GM12878 (cell line): ENCODE measurements at regions not wholly inside any gene's neighbourhood (a gene's known extent, or its start where the extent isn't known, plus 50 kb on each side); places are given as distances from the start of the nearest gene placed in this dataset.

Source experiments
- ATAC-seq: fragments of 200-7000 bp; cut with Tn5 transposase; 3 replicates; pipeline ENCODE4 v1.9.1; 2020; ENCODE audit warnings: mild to moderate bottlenecking, moderate library complexity
- BruUV-seq: library from RNA; stranded (reverse); fragments of 400-500 nt; replicated peaks from 2 replicates; lab custom pipeline; 2021; lab: Mats Ljungman, UMichigan
- CTCF ChIA-PET: fragments of 300-600 bp; sonication (Branson Sonifier 250); formaldehyde crosslinking; extraction: SDS; loops from one replicate; lab custom pipeline; 2021; ENCODE audit warnings: inconsistent platforms; lab: Yijun Ruan, JAX
- POLR2A ChIA-PET: fragments of 350-600 bp; formaldehyde crosslinking; extraction: SDS; loops from one replicate; lab custom pipeline; 2021; ENCODE audit warnings: inconsistent platforms; lab: Charles Lee
- RAD21 ChIA-PET: fragments of 300-600 bp; sonication (Branson Sonifier 250); formaldehyde crosslinking; loops from one replicate; lab custom pipeline; 2023; ENCODE audit warnings: antibody characterized with exemption; ENCODE audit not compliant: unreplicated experiment; lab: Charles Lee
- SMC1A ChIA-PET: fragments of 300-600 bp; sonication (Branson Sonifier 250); formaldehyde crosslinking; loops from one replicate; lab custom pipeline; 2023; ENCODE audit not compliant: unreplicated experiment, uncharacterized antibody; lab: Charles Lee
- DNase-seq: peaks from one replicate; pipeline ENCODE4 v3.0.0-alpha.2; 2011; ENCODE audit warnings: low read depth, low spot score
- FAIRE-seq: peaks from 3 replicates; lab custom pipeline; 2011; peaks lifted over from hg19 to GRCh38; lab: Jason Lieb, UNC
- H2AFZ ChIP-seq: 2 replicates; pipeline ENCODE4 v1.6.0; 2011; ENCODE audit warnings: low read depth, low read length, control low read depth; ENCODE audit not compliant: control insufficient read depth
- H3K27ac ChIP-seq: 2 replicates; pipeline ENCODE4 v1.5.1; 2011; ENCODE audit warnings: control low read depth; ENCODE audit not compliant: control insufficient read depth, insufficient read depth
- H3K27me3 ChIP-seq, 2 experiments: replicated peaks in 1 of 2; 2 replicates each; pipeline versions ENCODE4 v1.6.0 to v1.6.1; 2011; ENCODE audit warnings: low read length in 1 of 2; ENCODE audit not compliant: control insufficient read depth in 2 of 2, insufficient read depth in 2 of 2
- H3K36me3 ChIP-seq, 2 experiments: 2 replicates each; pipeline ENCODE4 v1.5.1; 2011; ENCODE audit warnings: low read length in 1 of 2; ENCODE audit not compliant: control insufficient read depth in 2 of 2, insufficient read depth in 2 of 2
- H3K4me1 ChIP-seq: 2 replicates; pipeline ENCODE4 v1.6.1; 2011; ENCODE audit warnings: mild to moderate bottlenecking, low read length, moderate library complexity, mixed read lengths; ENCODE audit not compliant: control insufficient read depth, insufficient read depth
- H3K4me2 ChIP-seq: 2 replicates; pipeline ENCODE4 v1.6.0; 2011; ENCODE audit warnings: control low read depth; ENCODE audit not compliant: control insufficient read depth, insufficient read depth
- H3K4me3 ChIP-seq: fragments of 200-600 bp; sonication (generic); 2 replicates; pipeline ENCODE4 v1.5.1; 2016
- H3K79me2 ChIP-seq: 2 replicates; pipeline ENCODE4 v1.6.0; 2011; ENCODE audit warnings: low read length; ENCODE audit not compliant: control insufficient read depth, insufficient read depth
- H3K9ac ChIP-seq: 2 replicates; pipeline ENCODE4 v1.8.0; 2011; ENCODE audit warnings: low read length, control low read depth, mixed read lengths; ENCODE audit not compliant: control insufficient read depth, insufficient read depth
- H3K9me3 ChIP-seq: replicated peaks from 3 replicates; pipeline ENCODE4 v1.5.1; 2011; ENCODE audit warnings: mild to moderate bottlenecking, low read length; ENCODE audit not compliant: control insufficient read depth, insufficient read depth
- H4K20me1 ChIP-seq: 2 replicates; pipeline ENCODE4 v1.6.0; 2011; ENCODE audit not compliant: control insufficient read depth, insufficient read depth
- ATF7 ChIP-seq: fragments of 450-650 bp; IDR thresholded peaks from 2 replicates; pipeline ENCODE4 v1.6.1; 2016; ENCODE audit warnings: low read depth, mild to moderate bottlenecking
- BACH1 ChIP-seq: fragments of 450-650 bp; IDR thresholded peaks from 2 replicates; pipeline ENCODE4 v1.6.1; 2017; ENCODE audit warnings: mild to moderate bottlenecking, borderline replicate concordance
- DPF2 ChIP-seq: fragments of 450-650 bp; IDR thresholded peaks from 2 replicates; pipeline ENCODE4 v1.6.1; 2017; ENCODE audit warnings: mild to moderate bottlenecking
- EGR1 ChIP-seq, 2 experiments: IDR thresholded peaks; 1 replicate in 1 of 2; 2 replicates in 1 of 2; pipeline ENCODE4 v1.6.1; 2011 to 2012; ENCODE audit warnings: low read depth in 2 of 2, low read length in 2 of 2, borderline replicate concordance in 1 of 2, mild to moderate bottlenecking in 1 of 2, moderate library complexity in 1 of 2
- FOXK2 ChIP-seq: fragments of 450-650 bp; IDR thresholded peaks from 2 replicates; pipeline ENCODE4 v1.6.1; 2017; ENCODE audit warnings: mild to moderate bottlenecking, moderate library complexity
- FOXM1 ChIP-seq: IDR thresholded peaks from 2 replicates; pipeline ENCODE4 v1.6.1; 2012; ENCODE audit warnings: low read depth, mild to moderate bottlenecking, inconsistent platforms, low read length, moderate library complexity
- GABPA ChIP-seq: IDR thresholded peaks from 2 replicates; pipeline ENCODE4 v1.6.1; 2014; ENCODE audit warnings: antibody characterized with exemption, low read depth, mild to moderate bottlenecking, inconsistent platforms
- IKZF1 ChIP-seq: fragments of 450-650 bp; conservative IDR thresholded peaks from 2 replicates; pipeline ENCODE4 v1.6.1; 2017; ENCODE audit warnings: antibody characterized with exemption, mild to moderate bottlenecking
- KAT2A ChIP-seq: conservative IDR thresholded peaks from 2 replicates; pipeline ENCODE4 v1.6.1; 2011; ENCODE audit warnings: low read depth, low read length; ENCODE audit not compliant: control insufficient read depth
- PAX8 ChIP-seq: fragments of 450-650 bp; IDR thresholded peaks from 2 replicates; pipeline ENCODE4 v1.6.1; 2017; ENCODE audit warnings: mild to moderate bottlenecking, moderate library complexity
- RAD51 ChIP-seq: fragments of 450-650 bp; IDR thresholded peaks from 2 replicates; pipeline ENCODE4 v1.6.1; 2016; ENCODE audit warnings: moderate library complexity, mild to moderate bottlenecking, inconsistent platforms
- SPI1 ChIP-seq: IDR thresholded peaks from 2 replicates; pipeline ENCODE4 v1.6.1; 2011; ENCODE audit warnings: low read depth, mild to moderate bottlenecking, low read length, moderate library complexity, borderline replicate concordance; ENCODE audit not compliant: insufficient read depth
- ZNF24 ChIP-seq: fragments of 450-650 bp; IDR thresholded peaks from 2 replicates; pipeline ENCODE4 v1.6.1; 2017; ENCODE audit warnings: antibody characterized with exemption, mild to moderate bottlenecking
- WGBS: methylation state at CpG from one replicate; pipeline ENCODE4 v1.1.6; 2016; ENCODE audit warnings: low lambda C conversion rate; ENCODE audit not compliant: insufficient replicate concordance, insufficient coverage; ENCODE audit errors: missing lambda C conversion rate; 5-methylcytosine and 5-hydroxymethylcytosine counted together
- in situ Hi-C: fragments of 300-500 bp; cut with MboI; formaldehyde crosslinking; loops from 9 replicates; pipeline ENCODE4 v1.14.3; 2018; ENCODE audit warnings: mixed read lengths
- intact Hi-C: fragments of 100-400 bp; cut with micrococcal nuclease; formaldehyde crosslinking; loops from one replicate; pipeline ENCODE4 v1.14.2; 2022; ENCODE audit not compliant: unreplicated experiment
- TF ChIP-seq, protein P1 (sequence below): fragments of 450-650 bp; conservative IDR thresholded peaks from 2 replicates; pipeline ENCODE4 v1.6.1; 2017; ENCODE audit warnings: mild to moderate bottlenecking, moderate library complexity
- TF ChIP-seq, protein P2 (sequence below): fragments of 450-650 bp; IDR thresholded peaks from 2 replicates; pipeline ENCODE4 v1.6.1; 2017; ENCODE audit warnings: mild to moderate bottlenecking
- TF ChIP-seq, protein P3 (sequence below): fragments of 450-650 bp; formaldehyde crosslinking; IDR thresholded peaks from 2 replicates; pipeline ENCODE4 v1.5.0; 2022; ENCODE audit warnings: mild to moderate bottlenecking, missing genetic modification characterization

DNA sequence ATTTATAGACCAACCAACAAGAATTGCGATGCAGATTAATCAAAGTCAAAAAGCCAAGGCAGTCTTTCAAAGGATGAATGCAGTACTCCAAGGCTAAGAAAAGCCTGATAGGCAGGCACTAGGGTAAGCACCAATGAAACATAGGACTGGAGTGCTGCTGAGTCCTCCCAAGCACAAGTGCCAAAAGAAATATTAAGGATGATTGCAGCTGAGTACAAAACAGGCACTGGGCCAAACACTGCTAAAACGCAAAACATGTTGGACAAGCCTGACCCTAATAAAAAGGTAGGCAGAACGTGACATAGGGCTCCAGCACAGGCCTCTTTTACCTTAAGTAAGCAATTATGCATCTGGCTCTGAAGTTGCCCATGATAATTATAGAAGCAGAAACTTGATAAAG, 160.1 kb upstream of the LRP1B start:
- Histone ChIP-seq H3K79me2 (no peaks in the 10 kb centered on the region), H3K4me1 (no peaks in the 10 kb centered on the region), H2AFZ (no peak overlapping the region), H3K27me3 (no peaks in the 10 kb centered on the region), H4K20me1 (no peaks in the 10 kb centered on the region), H3K9me3 (no peaks in the 10 kb centered on the region), H3K36me3 (no peaks in the 10 kb centered on the region), H3K27ac (no peak overlapping the region), H3K9ac (no peak overlapping the region), H3K4me3 (no peak overlapping the region), H3K4me2 (no peak overlapping the region)
- ChIA-PET CTCF (no interaction called here), RAD21 (no interaction called here), SMC1A (interaction anchor here (0.6 kb wide), 1 partner anchor 37 kb away, joined by 3 read pairs; no protein-coding TSS in a partner anchor), POLR2A (no interaction called here)
- FAIRE-seq (no peak), ATAC-seq (no peak), DNase-seq (no peak)
- no TSS peak for BruUV-seq
- in situ Hi-C loops (loop anchor here (25.0 kb wide), 1 partner anchor 696 kb away; no protein-coding TSS in a partner anchor), intact Hi-C loops (loop anchor here (10.0 kb wide), 1 partner anchor 694 kb away; no protein-coding TSS in a partner anchor)
- 8% methylated on average over 3 of the region's 3 CpGs for WGBS
- no peak for TF ChIP-seq BACH1
- TF ChIP-seq RAD51 = no peak
- no peak for TF ChIP-seq EGR1 (IDR thresholded peaks at IDR 0.05; ENCODE audit: borderline replicate concordance in 1 of 2, low read depth in 2 of 2, low read length in 2 of 2)
- TF ChIP-seq ATF7 = no peak
- TF ChIP-seq, protein P1, sequence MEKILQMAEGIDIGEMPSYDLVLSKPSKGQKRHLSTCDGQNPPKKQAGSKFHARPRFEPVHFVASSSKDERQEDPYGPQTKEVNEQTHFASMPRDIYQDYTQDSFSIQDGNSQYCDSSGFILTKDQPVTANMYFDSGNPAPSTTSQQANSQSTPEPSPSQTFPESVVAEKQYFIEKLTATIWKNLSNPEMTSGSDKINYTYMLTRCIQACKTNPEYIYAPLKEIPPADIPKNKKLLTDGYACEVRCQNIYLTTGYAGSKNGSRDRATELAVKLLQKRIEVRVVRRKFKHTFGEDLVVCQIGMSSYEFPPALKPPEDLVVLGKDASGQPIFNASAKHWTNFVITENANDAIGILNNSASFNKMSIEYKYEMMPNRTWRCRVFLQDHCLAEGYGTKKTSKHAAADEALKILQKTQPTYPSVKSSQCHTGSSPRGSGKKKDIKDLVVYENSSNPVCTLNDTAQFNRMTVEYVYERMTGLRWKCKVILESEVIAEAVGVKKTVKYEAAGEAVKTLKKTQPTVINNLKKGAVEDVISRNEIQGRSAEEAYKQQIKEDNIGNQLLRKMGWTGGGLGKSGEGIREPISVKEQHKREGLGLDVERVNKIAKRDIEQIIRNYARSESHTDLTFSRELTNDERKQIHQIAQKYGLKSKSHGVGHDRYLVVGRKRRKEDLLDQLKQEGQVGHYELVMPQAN = no peak
- no peak for TF ChIP-seq PAX8
- TF ChIP-seq, protein P2, sequence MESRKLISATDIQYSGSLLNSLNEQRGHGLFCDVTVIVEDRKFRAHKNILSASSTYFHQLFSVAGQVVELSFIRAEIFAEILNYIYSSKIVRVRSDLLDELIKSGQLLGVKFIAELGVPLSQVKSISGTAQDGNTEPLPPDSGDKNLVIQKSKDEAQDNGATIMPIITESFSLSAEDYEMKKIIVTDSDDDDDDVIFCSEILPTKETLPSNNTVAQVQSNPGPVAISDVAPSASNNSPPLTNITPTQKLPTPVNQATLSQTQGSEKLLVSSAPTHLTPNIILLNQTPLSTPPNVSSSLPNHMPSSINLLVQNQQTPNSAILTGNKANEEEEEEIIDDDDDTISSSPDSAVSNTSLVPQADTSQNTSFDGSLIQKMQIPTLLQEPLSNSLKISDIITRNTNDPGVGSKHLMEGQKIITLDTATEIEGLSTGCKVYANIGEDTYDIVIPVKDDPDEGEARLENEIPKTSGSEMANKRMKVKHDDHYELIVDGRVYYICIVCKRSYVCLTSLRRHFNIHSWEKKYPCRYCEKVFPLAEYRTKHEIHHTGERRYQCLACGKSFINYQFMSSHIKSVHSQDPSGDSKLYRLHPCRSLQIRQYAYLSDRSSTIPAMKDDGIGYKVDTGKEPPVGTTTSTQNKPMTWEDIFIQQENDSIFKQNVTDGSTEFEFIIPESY = no peak
- TF ChIP-seq IKZF1 = no peak
- no peak for TF ChIP-seq GABPA
- TF ChIP-seq, protein P3, sequence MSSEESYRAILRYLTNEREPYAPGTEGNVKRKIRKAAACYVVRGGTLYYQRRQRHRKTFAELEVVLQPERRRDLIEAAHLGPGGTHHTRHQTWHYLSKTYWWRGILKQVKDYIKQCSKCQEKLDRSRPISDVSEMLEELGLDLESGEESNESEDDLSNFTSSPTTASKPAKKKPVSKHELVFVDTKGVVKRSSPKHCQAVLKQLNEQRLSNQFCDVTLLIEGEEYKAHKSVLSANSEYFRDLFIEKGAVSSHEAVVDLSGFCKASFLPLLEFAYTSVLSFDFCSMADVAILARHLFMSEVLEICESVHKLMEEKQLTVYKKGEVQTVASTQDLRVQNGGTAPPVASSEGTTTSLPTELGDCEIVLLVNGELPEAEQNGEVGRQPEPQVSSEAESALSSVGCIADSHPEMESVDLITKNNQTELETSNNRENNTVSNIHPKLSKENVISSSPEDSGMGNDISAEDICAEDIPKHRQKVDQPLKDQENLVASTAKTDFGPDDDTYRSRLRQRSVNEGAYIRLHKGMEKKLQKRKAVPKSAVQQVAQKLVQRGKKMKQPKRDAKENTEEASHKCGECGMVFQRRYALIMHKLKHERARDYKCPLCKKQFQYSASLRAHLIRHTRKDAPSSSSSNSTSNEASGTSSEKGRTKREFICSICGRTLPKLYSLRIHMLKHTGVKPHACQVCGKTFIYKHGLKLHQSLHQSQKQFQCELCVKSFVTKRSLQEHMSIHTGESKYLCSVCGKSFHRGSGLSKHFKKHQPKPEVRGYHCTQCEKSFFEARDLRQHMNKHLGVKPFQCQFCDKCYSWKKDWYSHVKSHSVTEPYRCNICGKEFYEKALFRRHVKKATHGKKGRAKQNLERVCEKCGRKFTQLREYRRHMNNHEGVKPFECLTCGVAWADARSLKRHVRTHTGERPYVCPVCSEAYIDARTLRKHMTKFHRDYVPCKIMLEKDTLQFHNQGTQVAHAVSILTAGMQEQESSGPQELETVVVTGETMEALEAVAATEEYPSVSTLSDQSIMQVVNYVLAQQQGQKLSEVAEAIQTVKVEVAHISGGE (CRISPR knock-in tag) = no peak
- TF ChIP-seq ZNF24 = no peak
- no peak for TF ChIP-seq FOXM1
- no peak for TF ChIP-seq SPI1
- no peak for TF ChIP-seq FOXK2
- TF ChIP-seq KAT2A = no peak
- TF ChIP-seq DPF2 = no peak
